ENCODE measurements at regions not wholly inside any gene's neighbourhood (a gene's known extent, or its start where the extent isn't known, plus 50 kb on each side); places are given as distances from the start of the nearest gene placed in this dataset.

DNA sequence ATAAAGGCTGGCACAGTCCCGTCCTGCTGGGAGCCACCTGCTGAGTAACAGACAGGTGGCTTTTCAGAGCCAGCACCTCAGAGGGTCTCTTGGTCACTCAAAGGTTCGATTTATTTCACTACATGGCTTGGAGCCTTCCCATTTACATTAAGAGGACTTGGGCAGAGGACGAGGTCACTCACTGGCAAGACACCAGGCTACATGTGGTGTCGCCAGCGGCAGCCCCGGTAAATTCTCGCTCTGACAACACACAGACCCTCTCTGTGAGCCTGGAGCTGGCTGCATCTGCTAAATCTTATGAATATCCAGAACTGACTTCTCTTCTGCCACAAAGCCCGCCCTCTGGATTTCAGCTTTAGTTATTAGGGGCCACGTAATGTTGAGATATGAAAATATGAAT lies 254.7 kb downstream of the VAPA start:
- TF ChIP-seq, protein P1, sequence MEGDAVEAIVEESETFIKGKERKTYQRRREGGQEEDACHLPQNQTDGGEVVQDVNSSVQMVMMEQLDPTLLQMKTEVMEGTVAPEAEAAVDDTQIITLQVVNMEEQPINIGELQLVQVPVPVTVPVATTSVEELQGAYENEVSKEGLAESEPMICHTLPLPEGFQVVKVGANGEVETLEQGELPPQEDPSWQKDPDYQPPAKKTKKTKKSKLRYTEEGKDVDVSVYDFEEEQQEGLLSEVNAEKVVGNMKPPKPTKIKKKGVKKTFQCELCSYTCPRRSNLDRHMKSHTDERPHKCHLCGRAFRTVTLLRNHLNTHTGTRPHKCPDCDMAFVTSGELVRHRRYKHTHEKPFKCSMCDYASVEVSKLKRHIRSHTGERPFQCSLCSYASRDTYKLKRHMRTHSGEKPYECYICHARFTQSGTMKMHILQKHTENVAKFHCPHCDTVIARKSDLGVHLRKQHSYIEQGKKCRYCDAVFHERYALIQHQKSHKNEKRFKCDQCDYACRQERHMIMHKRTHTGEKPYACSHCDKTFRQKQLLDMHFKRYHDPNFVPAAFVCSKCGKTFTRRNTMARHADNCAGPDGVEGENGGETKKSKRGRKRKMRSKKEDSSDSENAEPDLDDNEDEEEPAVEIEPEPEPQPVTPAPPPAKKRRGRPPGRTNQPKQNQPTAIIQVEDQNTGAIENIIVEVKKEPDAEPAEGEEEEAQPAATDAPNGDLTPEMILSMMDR (IDR thresholded peaks at IDR 0.05): no peak
- TF ChIP-seq POLR2A (IDR thresholded peaks at IDR 0.05): no peak
